T-cell (primary cell): ENCODE measurements at regions not wholly inside any gene's neighbourhood (a gene's known extent, or its start where the extent isn't known, plus 50 kb on each side); places are given as distances from the start of the nearest gene placed in this dataset.

ENCODE experiments used
- ATAC-seq, 4 experiments: fragments of 200-7000 bp in 3 of 4; fragments of 150-1000 bp in 1 of 4; cut with Tn5 transposase; replicated peaks in 1 of 4; 1 replicate in 3 of 4; 2 replicates in 1 of 4; pipeline ENCODE4 v1.10.0; 2021; ENCODE audit warnings: moderate library complexity in 3 of 4, mild to moderate bottlenecking in 2 of 4, moderate number of reproducible peaks in 1 of 4
- CTCF ChIA-PET, 2 donors: fragments of 300-600 bp; sonication (Branson Sonifier 250); formaldehyde crosslinking; loops; one replicate each; lab custom pipeline; 2022; ENCODE audit warnings: antibody characterized with exemption in 2 of 2; lab: Charles Lee
- POLR2A ChIA-PET, 2 donors: fragments of 300-600 bp; sonication (Branson Sonifier 250); formaldehyde crosslinking; loops; one replicate each; lab custom pipeline; 2022; ENCODE audit warnings: antibody characterized with exemption in 2 of 2; lab: Charles Lee
- DNase-seq, 35 experiments: peaks; one replicate each; pipeline versions ENCODE4 v3.0.0 to v3.0.0-alpha.2; 2013 to 2023
- H3K27ac ChIP-seq: one replicate; pipeline ENCODE4 v1.5.1; 2013; ENCODE audit warnings: low read length
- H3K27me3 ChIP-seq, 2 experiments: replicated peaks in 1 of 2; 1 replicate in 1 of 2; 2 replicates in 1 of 2; pipeline versions ENCODE4 v1.6.1 to v1.7.0; 2013; ENCODE audit warnings: low read length in 1 of 2, mixed read lengths in 1 of 2; ENCODE audit not compliant: control insufficient read depth in 2 of 2, insufficient read depth in 2 of 2; ENCODE audit errors: extremely low read depth in 1 of 2
- H3K36me3 ChIP-seq, 2 donors: 1 replicate in 1 of 2; 2 replicates in 1 of 2; pipeline versions ENCODE4 v1.6.1 to v1.7.0; 2013; ENCODE audit warnings: low read length in 1 of 2; ENCODE audit not compliant: control insufficient read depth in 2 of 2, insufficient read depth in 1 of 2; ENCODE audit errors: extremely low read depth in 1 of 2
- H3K4me1 ChIP-seq, 2 experiments: 1 replicate in 1 of 2; 2 replicates in 1 of 2; pipeline versions ENCODE4 v1.6.1 to v1.7.0; 2013; ENCODE audit warnings: low read length in 2 of 2, mixed read lengths in 1 of 2; ENCODE audit not compliant: insufficient read depth in 2 of 2, control insufficient read depth in 1 of 2; ENCODE audit errors: extremely low read depth in 1 of 2
- H3K4me3 ChIP-seq, 2 donors: 1 replicate in 1 of 2; 2 replicates in 1 of 2; pipeline versions ENCODE4 v1.5.1 to v1.7.0; 2013; ENCODE audit warnings: mild to moderate bottlenecking in 2 of 2, low read length in 1 of 2, moderate library complexity in 1 of 2; ENCODE audit not compliant: control insufficient read depth in 1 of 2; ENCODE audit errors: extremely low read depth in 1 of 2
- H3K9me3 ChIP-seq: 2 replicates; pipeline ENCODE4 v1.7.0; 2013
- H3K27ac Mint-ChIP-seq, 2 donors: one replicate each; pipeline ENCODE4 v1.8.0; 2020 to 2021; ENCODE audit warnings: mild to moderate bottlenecking in 2 of 2, mixed read lengths in 2 of 2
- H3K27me3 Mint-ChIP-seq, 2 donors: one replicate each; pipeline ENCODE4 v1.8.0; 2021 to 2022; ENCODE audit warnings: mixed read lengths in 2 of 2
- H3K36me3 Mint-ChIP-seq: one replicate; pipeline ENCODE4 v1.8.0; 2021; ENCODE audit warnings: mixed read lengths
- H3K4me1 Mint-ChIP-seq, 3 donors: one replicate each; pipeline ENCODE4 v1.8.0; 2020 to 2022; ENCODE audit warnings: mixed read lengths in 3 of 3, mild to moderate bottlenecking in 1 of 3
- H3K4me3 Mint-ChIP-seq, 3 donors: one replicate each; pipeline ENCODE4 v1.8.0; 2020 to 2022; ENCODE audit warnings: mild to moderate bottlenecking in 3 of 3, mixed read lengths in 3 of 3, moderate library complexity in 3 of 3
- H3K9me3 Mint-ChIP-seq, 3 donors: one replicate each; pipeline ENCODE4 v1.8.0; 2020 to 2022; ENCODE audit warnings: mixed read lengths in 3 of 3
- WGBS: methylation state at CpG from one replicate; pipeline ENCODE4 v1.1.5; 2013; ENCODE audit warnings: missing lambda C conversion rate; ENCODE audit not compliant: insufficient coverage; 5-methylcytosine and 5-hydroxymethylcytosine counted together

GRCh38 chr20:23190557-23190956 is 104.4 kb upstream of the CD93 start:
- no peak for ATAC-seq
- Histone ChIP-seq H3K9me3 (no peaks in the 10 kb centered on the region), H3K4me1 (no peaks in the 10 kb centered on the region), H3K27me3 (peaks cover 0 to 27% of the 10 kb centered on the region in 2 experiments), H3K4me3 (no peak overlapping the region), H3K36me3 (no peaks in the 10 kb centered on the region), H3K27ac (no peak overlapping the region)
- Mint-ChIP-seq H3K36me3 (no peaks in the 10 kb centered on the region), H3K27ac (no peak overlapping the region), H3K4me3 (no peak overlapping the region), H3K9me3 (no peaks in the 10 kb centered on the region), H3K27me3 (peaks cover 0 to 3% of the 10 kb centered on the region in 2 donors), H3K4me1 (no peaks in the 10 kb centered on the region)
- POLR2A ChIA-PET, result no interaction called here
- CTCF ChIA-PET, result no interaction called here
- 71% methylated on average over 3 of the region's 3 CpGs for WGBS
- no peak for DNase-seq

GRCh38 chr20:23189854-23190253 is 103.7 kb upstream of the CD93 start:
- no peak for DNase-seq
- Mint-ChIP-seq H3K36me3 (no peaks in the 10 kb centered on the region), H3K27me3 (peaks cover 0 to 3% of the 10 kb centered on the region in 2 donors), H3K4me3 (no peak overlapping the region), H3K27ac (no peak overlapping the region), H3K4me1 (no peaks in the 10 kb centered on the region), H3K9me3 (no peaks in the 10 kb centered on the region)
- H3K4me3 ChIP-seq, result no peak overlapping the region
- 82% methylated on average over 7 of the region's 9 CpGs for WGBS
- H3K27me3 ChIP-seq, result peaks cover 0 to 27% of the 10 kb centered on the region in 2 experiments
- H3K9me3 ChIP-seq, result no peaks in the 10 kb centered on the region
- no peak overlapping the region for H3K27ac ChIP-seq
- no peaks in the 10 kb centered on the region for H3K4me1 ChIP-seq
- no peak for ATAC-seq
- no peaks in the 10 kb centered on the region for H3K36me3 ChIP-seq
- ChIA-PET POLR2A (no interaction called here), CTCF (no interaction called here)

- 85% methylated on average over 11 of the region's 11 CpGs for WGBS
- no peaks in the 10 kb centered on the region for H3K36me3 ChIP-seq
- H3K4me1 Mint-ChIP-seq, result no peaks in the 10 kb centered on the region
- no peaks in the 10 kb centered on the region for H3K9me3 ChIP-seq
- ChIA-PET POLR2A (no interaction called here), CTCF (no interaction called here)
- H3K4me3 Mint-ChIP-seq, result no peak overlapping the region
- H3K4me3 ChIP-seq, result no peak overlapping the region
- H3K9me3 Mint-ChIP-seq, result no peaks in the 10 kb centered on the region
- H3K27me3 Mint-ChIP-seq, result peaks cover 0 to 4% of the 10 kb centered on the region in 2 donors
- DNase-seq (no peak), ATAC-seq (no peak)
- H3K4me1 ChIP-seq, result no peaks in the 10 kb centered on the region
- H3K27me3 ChIP-seq, result peaks cover 0 to 27% of the 10 kb centered on the region in 2 experiments
- H3K27ac Mint-ChIP-seq, result no peak overlapping the region
- no peaks in the 10 kb centered on the region for H3K36me3 Mint-ChIP-seq
- no peak overlapping the region for H3K27ac ChIP-seq
Observed at GRCh38 chr20:23189341-23189740, 103.2 kb upstream of the CD93 start.

DNA sequence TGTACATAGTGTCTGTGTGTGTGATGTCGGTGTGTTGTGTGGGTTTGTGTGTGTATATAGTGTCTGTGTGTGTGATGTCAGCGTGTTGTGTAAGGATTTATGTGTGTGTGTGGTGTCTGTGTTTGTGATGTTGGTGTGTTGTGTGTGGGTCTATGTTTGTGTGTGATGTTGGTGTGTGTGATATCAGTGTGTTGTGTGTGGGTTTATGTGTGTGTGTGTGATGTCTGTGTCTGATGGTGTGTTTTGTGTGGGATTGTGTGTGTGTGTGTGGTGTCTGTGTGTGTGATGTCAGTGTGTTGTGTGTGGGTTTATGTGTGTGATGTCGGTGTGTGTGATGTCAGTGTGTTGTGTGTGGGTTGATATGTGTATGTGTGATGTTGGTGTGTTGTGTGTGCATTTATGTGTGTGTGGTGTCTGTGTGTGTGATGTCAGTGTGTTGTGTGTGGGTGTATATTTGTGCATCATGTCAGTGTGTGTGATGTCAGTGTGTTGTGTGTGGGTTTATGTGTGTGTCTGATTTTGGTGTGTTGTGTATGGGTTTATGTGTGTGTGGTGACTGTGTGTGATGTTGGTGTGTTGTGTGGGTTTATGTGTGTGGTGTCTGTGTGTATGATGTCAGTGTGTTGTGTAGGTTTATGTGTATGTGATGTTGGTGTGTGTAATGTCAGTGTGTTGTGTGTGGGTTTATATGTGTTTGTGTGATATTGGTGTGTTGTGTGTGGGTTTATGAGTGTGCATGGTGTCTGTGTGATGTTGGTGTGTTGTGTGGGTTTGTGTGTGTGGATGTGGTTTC is 102.4 kb upstream of the CD93 start:
- Histone ChIP-seq H3K9me3 (no peaks in the 10 kb centered on the region), H3K4me1 (no peaks in the 10 kb centered on the region), H3K36me3 (no peaks in the 10 kb centered on the region), H3K27ac (no peak overlapping the region), H3K27me3 (peaks cover 0 to 27% of the 10 kb centered on the region in 2 experiments), H3K4me3 (no peak overlapping the region)
- ChIA-PET POLR2A (no interaction called here), CTCF (no interaction called here)
- WGBS, result 87% methylated on average over 3 of the region's 3 CpGs
- Mint-ChIP-seq H3K36me3 (no peaks in the 10 kb centered on the region), H3K27ac (no peak overlapping the region), H3K9me3 (no peaks in the 10 kb centered on the region), H3K27me3 (peaks cover 0 to 4% of the 10 kb centered on the region in 2 donors), H3K4me3 (no peak overlapping the region), H3K4me1 (no peaks in the 10 kb centered on the region)
- ATAC-seq, result no peak
- DNase-seq, result no peak

GRCh38 chr20:23187751-23188150 is 101.6 kb upstream of the CD93 start:
- Mint-ChIP-seq H3K27ac (no peak overlapping the region), H3K4me3 (no peak overlapping the region), H3K27me3 (peaks cover 0 to 4% of the 10 kb centered on the region in 2 donors), H3K36me3 (no peaks in the 10 kb centered on the region), H3K4me1 (no peaks in the 10 kb centered on the region), H3K9me3 (no peaks in the 10 kb centered on the region)
- CTCF ChIA-PET, result no interaction called here
- Histone ChIP-seq H3K27ac (no peak overlapping the region), H3K4me1 (no peaks in the 10 kb centered on the region), H3K4me3 (no peak overlapping the region), H3K9me3 (no peaks in the 10 kb centered on the region), H3K27me3 (peaks cover 0 to 27% of the 10 kb centered on the region in 2 experiments), H3K36me3 (no peaks in the 10 kb centered on the region)
- DNase-seq (no peak), ATAC-seq (no peak)
- POLR2A ChIA-PET, result no interaction called here
- WGBS, result 47% methylated on average over 4 of the region's 7 CpGs

- no peaks in the 10 kb centered on the region for H3K36me3 Mint-ChIP-seq
- no peaks in the 10 kb centered on the region for H3K4me1 Mint-ChIP-seq
Observed at GRCh38 chr20:23186808-23187207, 100.7 kb upstream of the CD93 start.

More at GRCh38 chr20:23186808-23187207, 100.7 kb upstream of the CD93 start:
- H3K9me3 ChIP-seq, result no peaks in the 10 kb centered on the region
- Mint-ChIP-seq H3K9me3 (peaks cover 0 to under 1% (median 0%) of the 10 kb centered on the region in 3 donors), H3K27ac (no peak overlapping the region), H3K27me3 (peaks cover 0 to 1% of the 10 kb centered on the region in 2 donors), H3K4me3 (no peak overlapping the region)
- H3K4me1 ChIP-seq, result no peaks in the 10 kb centered on the region
- peaks cover 0 to 27% of the 10 kb centered on the region in 2 experiments for H3K27me3 ChIP-seq
- POLR2A ChIA-PET, result interaction anchor here in 1 of 2 donors (0.6 kb wide), 1 partner anchor 42 kb away, joined by 5 read pairs; no protein-coding TSS in a partner anchor
- no peak overlapping the region for H3K4me3 ChIP-seq
- 87% methylated on average over 5 of the region's 5 CpGs for WGBS
- DNase-seq, result no peak
- ATAC-seq, result no peak
- no peak overlapping the region for H3K27ac ChIP-seq
- CTCF ChIA-PET, result no interaction called here
- no peaks in the 10 kb centered on the region for H3K36me3 ChIP-seq
